PC-3 (cell line): ENCODE measurements at regions not wholly inside any gene's neighbourhood (a gene's known extent, or its start where the extent isn't known, plus 50 kb on each side); places are given as distances from the start of the nearest gene placed in this dataset.

ENCODE experiments used
- ATAC-seq: fragments of 200-7000 bp; cut with Tn5 transposase; 2 replicates; pipeline ENCODE4 v1.9.1; 2020; ENCODE audit warnings: mild to moderate bottlenecking, moderate library complexity
- BruUV-seq: library from RNA; stranded (reverse); fragments of 400-500 nt; replicated peaks from 2 replicates; lab custom pipeline; 2021; lab: Mats Ljungman, UMichigan
- CTCF ChIA-PET: fragments of 300-600 bp; sonication (Branson Sonifier 250); formaldehyde crosslinking; loops from one replicate; lab custom pipeline; 2022; ENCODE audit warnings: antibody characterized with exemption; lab: Charles Lee
- POLR2A ChIA-PET: fragments of 300-600 bp; sonication (Branson Sonifier 250); formaldehyde crosslinking; loops from one replicate; lab custom pipeline; 2022; ENCODE audit warnings: antibody characterized with exemption; ENCODE audit not compliant: unreplicated experiment; lab: Charles Lee
- DNase-seq: peaks from one replicate; pipeline ENCODE4 v3.0.0-alpha.2; 2015
- H2AFZ ChIP-seq: fragments of 300-600 bp; sonication (generic); 2 replicates; pipeline ENCODE4 v1.6.0; 2016; ENCODE audit warnings: antibody characterized with exemption, low read length
- H3F3A ChIP-seq: fragments of 300-600 bp; sonication (generic); one replicate; pipeline ENCODE4 v1.6.0; 2017; ENCODE audit warnings: antibody characterized with exemption, low read length, control low read depth, mild to moderate bottlenecking; ENCODE audit not compliant: unreplicated experiment
- H3K27ac ChIP-seq: fragments of 300-600 bp; sonication (generic); 2 replicates; pipeline ENCODE4 v1.5.1; 2016; ENCODE audit warnings: mild to moderate bottlenecking, low read length
- H3K27me3 ChIP-seq: fragments of 300-600 bp; sonication (generic); 2 replicates; pipeline ENCODE4 v1.6.1; 2016; ENCODE audit warnings: low read length, mixed read lengths
- H3K36me3 ChIP-seq: fragments of 300-600 bp; sonication (generic); 2 replicates; pipeline ENCODE4 v1.6.1; 2016; ENCODE audit warnings: low read depth, mixed run types, low read length, mixed read lengths
- H3K4me1 ChIP-seq: fragments of 300-600 bp; sonication (generic); 2 replicates; pipeline ENCODE4 v1.5.1; 2016; ENCODE audit warnings: low read length; ENCODE audit not compliant: insufficient read depth
- H3K4me2 ChIP-seq: fragments of 300-600 bp; sonication (generic); 2 replicates; pipeline ENCODE4 v1.6.0; 2016; ENCODE audit warnings: low read length
- H3K4me3 ChIP-seq: fragments of 300-600 bp; sonication (generic); 2 replicates; pipeline ENCODE4 v1.5.1; 2016; ENCODE audit warnings: mild to moderate bottlenecking, low read length, mixed read lengths
- H3K79me2 ChIP-seq: fragments of 300-600 bp; sonication (generic); 2 replicates; pipeline ENCODE4 v1.6.1; 2017; ENCODE audit warnings: low read length, mixed read lengths
- H3K9ac ChIP-seq: fragments of 300-600 bp; sonication (generic); 2 replicates; pipeline ENCODE4 v1.6.0; 2016; ENCODE audit warnings: mild to moderate bottlenecking, low read length
- H3K9me2 ChIP-seq: fragments of 300-600 bp; sonication (generic); replicated peaks from 2 replicates; pipeline ENCODE4 v1.6.1; 2016; ENCODE audit warnings: mixed run types, low read length, mixed read lengths
- H3K9me3 ChIP-seq: fragments of 300-600 bp; sonication (generic); 2 replicates; pipeline ENCODE4 v1.6.1; 2016; ENCODE audit warnings: low read length, mixed read lengths
- H4K20me1 ChIP-seq: fragments of 300-600 bp; sonication (generic); 2 replicates; pipeline ENCODE4 v1.6.1; 2016; ENCODE audit warnings: low read length, mixed read lengths
- CTCF ChIP-seq: fragments of 300-600 bp; sonication (generic); conservative IDR thresholded peaks from 2 replicates; pipeline ENCODE4 v1.5.1; 2017; ENCODE audit warnings: antibody characterized with exemption, low read depth, mild to moderate bottlenecking, low read length
- EZH2 ChIP-seq: fragments of 300-600 bp; sonication (generic); IDR thresholded peaks from one replicate; pipeline ENCODE4 v1.6.1; 2017; ENCODE audit warnings: antibody characterized with exemption, mild to moderate bottlenecking, low read length; ENCODE audit not compliant: unreplicated experiment
- EZH2phosphoT487 ChIP-seq: fragments of 300-600 bp; sonication (generic); IDR thresholded peaks from 2 replicates; pipeline ENCODE4 v1.6.1; 2018; ENCODE audit warnings: mild to moderate bottlenecking, antibody characterized with exemption, low read length, borderline replicate concordance
- intact Hi-C: fragments of 100-400 bp; cut with micrococcal nuclease; formaldehyde crosslinking; loops from 2 replicates; pipeline ENCODE4 v1.9.0; 2023

- Histone ChIP-seq H3K4me3 (no peak overlapping the region), H3K27me3 (no peaks in the 10 kb centered on the region), H3K9me3 (no peaks in the 10 kb centered on the region), H3K79me2 (no peaks in the 10 kb centered on the region), H3K4me2 (no peak overlapping the region), H3K9me2 (no peaks in the 10 kb centered on the region), H3F3A (no peaks in the 10 kb centered on the region), H4K20me1 (no peaks in the 10 kb centered on the region), H3K27ac (no peak overlapping the region), H3K4me1 (no peaks in the 10 kb centered on the region), H3K36me3 (no peaks in the 10 kb centered on the region), H2AFZ (no peak overlapping the region), H3K9ac (no peak overlapping the region)
- TF ChIP-seq CTCF (no peak), EZH2 (no peak)
- DNase-seq (no peak), ATAC-seq (no peak)
- ChIA-PET CTCF (no interaction called here), POLR2A (no interaction called here)
- intact Hi-C loops, result no loop called here
- BruUV-seq, result no TSS peak
Measured at GRCh38 chrX:34546366-34546765, 110.7 kb downstream of the TMEM47 start.

GRCh38 chrX:34528081-34528480 is 129.0 kb downstream of the TMEM47 start:
- Histone ChIP-seq H3K27me3 (no peaks in the 10 kb centered on the region), H3K79me2 (no peaks in the 10 kb centered on the region), H3K36me3 (no peaks in the 10 kb centered on the region), H3K9me3 (no peaks in the 10 kb centered on the region), H2AFZ (no peak overlapping the region), H3K4me1 (no peaks in the 10 kb centered on the region), H4K20me1 (no peaks in the 10 kb centered on the region), H3K9ac (no peak overlapping the region), H3K27ac (no peak overlapping the region), H3F3A (no peaks in the 10 kb centered on the region), H3K9me2 (no peaks in the 10 kb centered on the region), H3K4me2 (no peak overlapping the region), H3K4me3 (no peak overlapping the region)
- DNase-seq (no peak), ATAC-seq (no peak)
- CTCF ChIA-PET, result no interaction called here
- no TSS peak for BruUV-seq
- no peak for TF ChIP-seq EZH2phosphoT487
- TF ChIP-seq EZH2, result no peak
- no peak for TF ChIP-seq CTCF
- POLR2A ChIA-PET, result no interaction called here
- intact Hi-C loops, result no loop called here

GRCh38 chrX:34521563-34521962 is 135.5 kb downstream of the TMEM47 start:
- no peaks in the 10 kb centered on the region for H3F3A ChIP-seq
- H3K27me3 ChIP-seq, result no peaks in the 10 kb centered on the region
- TF ChIP-seq EZH2phosphoT487 (no peak), CTCF (peak; percentile 25; the same call in 1 of the 2 replicates), EZH2 (no peak)
- no TSS peak for BruUV-seq
- no peaks in the 10 kb centered on the region for H3K9me2 ChIP-seq
- H2AFZ ChIP-seq, result no peak overlapping the region
- H3K9ac ChIP-seq, result no peak overlapping the region
- ChIA-PET POLR2A (no interaction called here), CTCF (no interaction called here)
- no peaks in the 10 kb centered on the region for H3K36me3 ChIP-seq
- H3K4me3 ChIP-seq, result no peak overlapping the region
- H3K4me1 ChIP-seq, result no peaks in the 10 kb centered on the region
- ATAC-seq (no peak), DNase-seq (peak; percentile 19)
- H3K27ac ChIP-seq, result no peak overlapping the region
- no peaks in the 10 kb centered on the region for H3K9me3 ChIP-seq
- intact Hi-C loops, result no loop called here
- H4K20me1 ChIP-seq, result no peaks in the 10 kb centered on the region
- H3K4me2 ChIP-seq, result no peak overlapping the region
- no peaks in the 10 kb centered on the region for H3K79me2 ChIP-seq
